GM12873 (cell line): ENCODE measurements at regions not wholly inside any gene's neighbourhood (a gene's known extent, or its start where the extent isn't known, plus 50 kb on each side); places are given as distances from the start of the nearest gene placed in this dataset.

Experiments
- TF ChIP-seq, protein P1 (sequence below): IDR thresholded peaks from 2 replicates; pipeline ENCODE4 v1.5.1; 2012; ENCODE audit warnings: low read depth, mild to moderate bottlenecking, moderate library complexity, low read length, control low read depth; ENCODE audit not compliant: insufficient read depth; ENCODE audit errors: missing control alignments

DNA sequence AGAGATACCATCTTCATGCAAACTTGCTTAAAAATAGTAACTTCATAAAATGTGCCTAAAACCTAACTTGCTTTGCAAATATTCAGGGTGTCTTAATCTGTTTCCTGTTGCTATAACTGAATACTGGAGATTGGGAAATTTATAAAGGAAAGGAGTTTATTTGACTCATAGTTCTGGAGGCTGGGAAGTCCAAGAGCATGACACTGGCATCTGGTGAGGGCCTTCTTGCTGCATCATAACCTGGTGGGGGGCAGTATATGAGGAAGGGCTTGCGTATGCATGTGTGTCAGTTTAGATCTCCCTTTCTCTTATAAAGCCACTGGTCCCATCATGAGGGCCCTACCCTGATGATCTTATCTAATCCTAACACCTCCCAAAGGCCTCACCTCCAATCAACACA lies 166.5 kb downstream of the LPIN1 start:
- TF ChIP-seq, protein P1, sequence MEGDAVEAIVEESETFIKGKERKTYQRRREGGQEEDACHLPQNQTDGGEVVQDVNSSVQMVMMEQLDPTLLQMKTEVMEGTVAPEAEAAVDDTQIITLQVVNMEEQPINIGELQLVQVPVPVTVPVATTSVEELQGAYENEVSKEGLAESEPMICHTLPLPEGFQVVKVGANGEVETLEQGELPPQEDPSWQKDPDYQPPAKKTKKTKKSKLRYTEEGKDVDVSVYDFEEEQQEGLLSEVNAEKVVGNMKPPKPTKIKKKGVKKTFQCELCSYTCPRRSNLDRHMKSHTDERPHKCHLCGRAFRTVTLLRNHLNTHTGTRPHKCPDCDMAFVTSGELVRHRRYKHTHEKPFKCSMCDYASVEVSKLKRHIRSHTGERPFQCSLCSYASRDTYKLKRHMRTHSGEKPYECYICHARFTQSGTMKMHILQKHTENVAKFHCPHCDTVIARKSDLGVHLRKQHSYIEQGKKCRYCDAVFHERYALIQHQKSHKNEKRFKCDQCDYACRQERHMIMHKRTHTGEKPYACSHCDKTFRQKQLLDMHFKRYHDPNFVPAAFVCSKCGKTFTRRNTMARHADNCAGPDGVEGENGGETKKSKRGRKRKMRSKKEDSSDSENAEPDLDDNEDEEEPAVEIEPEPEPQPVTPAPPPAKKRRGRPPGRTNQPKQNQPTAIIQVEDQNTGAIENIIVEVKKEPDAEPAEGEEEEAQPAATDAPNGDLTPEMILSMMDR = no peak

DNA sequence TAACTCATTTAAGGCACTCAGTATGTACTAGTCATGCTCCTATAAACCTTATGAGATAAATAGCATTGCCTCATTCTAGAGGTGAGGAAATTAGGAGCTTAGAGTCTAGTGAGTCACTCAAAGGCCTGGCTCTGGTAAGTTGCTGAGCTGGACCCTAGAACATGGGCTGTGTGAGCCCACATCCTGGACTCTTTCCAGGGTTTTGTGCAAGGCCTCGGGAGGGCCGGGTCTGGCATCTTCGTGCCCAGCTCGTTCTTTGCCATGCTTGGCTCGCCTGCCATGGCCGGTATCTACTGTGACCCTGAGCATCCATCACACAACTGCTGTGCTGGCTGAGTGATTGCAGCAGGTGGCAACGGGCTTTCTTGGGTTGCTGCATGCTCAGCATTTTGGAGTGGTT lies 168.0 kb downstream of the LPIN1 start:
- TF ChIP-seq, protein P1 = no peak

DNA sequence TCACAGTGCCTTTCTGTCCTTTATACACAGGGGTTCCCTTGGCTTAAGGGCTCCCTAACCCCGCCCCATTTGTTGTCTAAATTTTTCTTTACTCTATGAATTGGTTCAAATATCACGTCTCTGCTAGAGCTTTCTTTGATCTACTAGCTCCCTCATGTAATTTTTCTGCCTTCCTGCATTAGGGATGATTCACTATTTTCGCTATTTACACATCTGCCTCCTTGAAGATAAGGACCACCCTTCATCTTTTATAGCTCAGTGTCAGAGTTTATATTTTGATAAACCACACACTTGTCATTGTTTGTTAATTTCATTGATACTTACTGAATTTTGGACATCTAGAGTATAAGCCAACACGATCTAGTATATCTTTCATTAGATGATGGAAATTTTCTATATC lies 169.2 kb downstream of the LPIN1 start:
- TF ChIP-seq, protein P1 = no peak

DNA sequence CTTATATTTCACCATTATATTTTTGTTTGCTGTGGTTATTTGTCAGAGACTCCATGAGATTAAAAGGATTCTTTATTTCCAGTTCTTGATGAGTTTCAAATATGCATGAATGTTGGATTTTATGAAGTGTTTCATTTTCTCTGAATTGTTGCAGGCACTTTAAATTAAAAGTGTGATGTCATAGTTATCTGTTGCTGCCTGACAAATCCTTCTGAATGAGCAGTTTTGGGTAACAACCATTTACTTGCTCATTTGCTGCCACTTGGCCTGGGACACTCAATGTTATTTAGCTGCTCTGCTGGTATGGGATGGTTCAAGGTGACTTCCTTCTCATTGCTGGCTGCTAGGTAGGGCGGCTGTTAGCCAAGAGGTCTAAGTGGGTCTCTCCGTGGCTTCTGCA lies 173.5 kb downstream of the LPIN1 start:
- TF ChIP-seq, protein P1 = no peak

DNA sequence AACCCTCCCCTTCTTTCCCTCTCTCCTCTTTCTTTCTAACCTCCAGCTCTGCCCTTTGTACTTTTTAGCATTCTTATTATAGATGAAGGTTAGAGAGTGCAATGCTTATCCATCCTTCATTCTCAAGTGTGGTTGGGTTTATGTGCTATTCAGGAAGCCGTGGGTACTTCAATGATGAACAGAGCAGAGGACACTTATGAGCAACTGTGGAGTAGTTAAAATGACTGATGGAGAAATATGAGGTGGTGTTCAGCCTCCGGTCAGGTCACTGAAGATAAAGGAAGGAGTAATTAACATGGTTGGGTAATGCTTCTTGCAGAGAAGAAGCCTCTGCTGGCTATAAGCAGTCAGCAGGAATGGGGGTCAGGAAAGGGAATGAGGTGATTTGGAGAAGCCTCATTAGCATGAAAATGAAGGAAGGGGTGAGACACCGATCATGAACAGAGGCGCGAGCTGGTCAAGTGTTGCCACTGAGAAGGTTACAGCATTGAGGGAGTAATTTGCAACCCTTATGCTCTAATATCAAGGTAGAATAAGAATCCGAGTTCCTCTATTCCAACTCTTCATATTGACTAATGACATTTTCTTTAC lies 174.7 kb downstream of the LPIN1 start:
- TF ChIP-seq, protein P1 = no peak

DNA sequence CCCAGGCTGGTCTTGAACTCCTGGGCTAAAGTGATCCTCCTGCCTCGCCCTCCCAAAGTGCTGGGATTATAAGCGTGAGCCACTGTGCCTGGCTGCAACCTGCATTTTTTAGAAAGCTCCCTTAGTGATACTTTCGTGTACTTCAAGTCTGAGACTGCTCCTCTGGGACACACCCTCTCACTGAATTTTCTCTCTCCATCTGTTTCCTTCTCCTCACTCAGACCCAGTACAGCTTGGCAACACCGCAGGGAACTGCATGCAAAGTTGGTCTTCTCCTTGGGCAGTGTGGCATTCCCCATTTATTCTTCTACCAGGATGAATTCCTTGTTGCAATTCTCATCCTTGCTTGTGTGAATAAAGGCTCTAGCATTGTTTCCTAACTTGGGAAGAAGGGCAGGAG lies 175.9 kb downstream of the LPIN1 start:
- TF ChIP-seq, protein P1 = no peak

DNA sequence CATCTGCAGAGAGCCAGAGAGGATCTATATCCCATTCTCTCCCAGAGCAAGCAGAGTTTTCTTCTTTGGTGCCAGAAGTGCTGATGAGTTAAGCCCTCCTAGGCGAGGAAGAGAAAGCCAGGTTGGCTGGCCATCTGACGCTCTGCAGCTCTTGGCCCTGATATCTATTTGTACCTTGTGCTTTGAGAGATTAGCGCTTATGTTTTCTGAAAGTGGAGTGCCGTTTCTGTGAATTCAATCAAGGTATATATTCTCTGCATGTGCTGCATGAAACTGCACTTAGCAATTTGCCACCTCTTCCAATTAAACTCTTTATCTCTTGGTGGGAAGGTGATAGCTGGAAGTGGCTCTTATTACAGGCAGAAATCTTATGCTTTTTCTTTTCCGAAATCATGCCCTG lies 177.5 kb downstream of the LPIN1 start:
- TF ChIP-seq, protein P1 = no peak
